Psoas muscle (tissue), 7 donors: ENCODE measurements at regions not wholly inside any gene's neighbourhood (a gene's known extent, or its start where the extent isn't known, plus 50 kb on each side); places are given as distances from the start of the nearest gene placed in this dataset.

Experiments used
- ATAC-seq, 4 donors: fragments of 200-7000 bp; cut with Tn5 transposase; one replicate each; pipeline ENCODE4 v1.9.1; 2020; ENCODE audit warnings: moderate library complexity in 3 of 4, mild to moderate bottlenecking in 2 of 4
- DNase-seq, 2 donors: peaks; one replicate each; pipeline ENCODE4 v3.0.0-alpha.2; 2020
- H3K27ac ChIP-seq: fragments of 200-600 bp; one replicate; pipeline ENCODE4 v1.8.0; 2022
- H3K27me3 ChIP-seq, 3 donors: fragments of 200-600 bp in 1 of 3; one replicate each; pipeline versions ENCODE4 v1.6.1 to v1.8.0; 2013 to 2022; ENCODE audit warnings: low read length in 2 of 3, mild to moderate bottlenecking in 2 of 3, moderate library complexity in 1 of 3; ENCODE audit not compliant: insufficient read depth in 3 of 3
- H3K36me3 ChIP-seq, 2 donors: fragments of 200-600 bp in 1 of 2; one replicate each; pipeline versions ENCODE4 v1.6.1 to v1.8.0; 2013 to 2022; ENCODE audit warnings: low read depth in 1 of 2, mild to moderate bottlenecking in 1 of 2, moderate library complexity in 1 of 2; ENCODE audit not compliant: insufficient read depth in 1 of 2
- H3K4me1 ChIP-seq: fragments of 200-600 bp; one replicate; pipeline ENCODE4 v1.8.0; 2022
- H3K4me3 ChIP-seq: fragments of 200-600 bp; one replicate; pipeline ENCODE4 v1.8.0; 2022; ENCODE audit warnings: mild to moderate bottlenecking
- H3K9me3 ChIP-seq: fragments of 200-600 bp; one replicate; pipeline ENCODE4 v1.8.0; 2022
- CTCF ChIP-seq: fragments of 200-600 bp; IDR thresholded peaks from one replicate; pipeline ENCODE4 v1.8.0; 2022; ENCODE audit warnings: antibody characterized with exemption
- WGBS, 3 donors: extraction: QIAGEN DNeasy Blood & Tissue Kit; methylation state at CpG; one replicate each; pipeline versions ENCODE4 v1.1.6 to v1.1.7; 2013; 5-methylcytosine and 5-hydroxymethylcytosine counted together
- intact Hi-C, 2 donors: fragments of 100-400 bp; cut with DNase I; formaldehyde crosslinking; loops; one replicate each; pipeline versions ENCODE4 v1.11.0 to v1.14.2; 2022
- donor health status: healthy with polysubstance abuse.
- donor health status: DM: no; HTN: no; CAD: no; lungs with moderate emphysema.
- donor health status: Bipolar disorder and iron deficiency.
- donor health status: healthy.
- donor health status: DM: yes; HTN: yes; CAD: no.
- donor health status: DM: no; HTN: no; CAD: no.
- donor health status: DM: yes; HTN: yes; CAD: no.

GRCh38 chr10:121221991-121222390, 370.8 kb downstream of the WDR11 start:
- H3K27ac ChIP-seq, result no peak overlapping the region
- DNase-seq (no peak), ATAC-seq (no peak)
- intact Hi-C loops, result no loop called here
- H3K36me3 ChIP-seq, result no peaks in the 10 kb centered on the region
- H3K9me3 ChIP-seq, result no peaks in the 10 kb centered on the region
- 74 to 78% (median 74%) methylated on average over 8 of the region's 8 CpGs for WGBS, 3 donors
- no peaks in the 10 kb centered on the region for H3K4me1 ChIP-seq
- H3K27me3 ChIP-seq, result no peaks in the 10 kb centered on the region
- TF ChIP-seq CTCF, result no peak
- H3K4me3 ChIP-seq, result no peak overlapping the region

DNA sequence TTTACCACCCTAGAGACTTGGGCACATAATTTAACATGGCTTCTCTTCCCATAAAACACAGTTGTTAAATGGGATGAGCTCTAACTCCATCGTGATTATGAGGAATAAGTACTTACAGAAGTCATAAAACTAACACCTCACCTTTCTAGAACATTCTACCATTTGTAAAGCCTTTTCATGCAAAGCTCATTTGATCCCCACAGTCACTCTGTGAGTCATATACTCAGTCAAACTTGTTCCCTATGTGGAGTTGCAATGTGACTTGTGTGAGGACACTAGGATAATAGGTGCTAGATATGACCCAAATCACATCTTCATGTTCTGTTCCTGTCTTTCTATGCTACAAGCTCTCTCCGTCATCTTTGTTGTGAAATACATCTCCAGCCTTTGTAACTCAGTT, 371.7 kb downstream of the WDR11 start:
- DNase-seq, result no peak
- H3K27me3 ChIP-seq, result no peaks in the 10 kb centered on the region
- no peak for TF ChIP-seq CTCF
- ATAC-seq, result no peak
- intact Hi-C loops, result no loop called here
- H3K4me1 ChIP-seq, result no peaks in the 10 kb centered on the region
- no peaks in the 10 kb centered on the region for H3K36me3 ChIP-seq
- 55 to 78% (median 72%) methylated on average over 2 of the region's 2 CpGs for WGBS, 3 donors
- no peak overlapping the region for H3K27ac ChIP-seq
- no peak overlapping the region for H3K4me3 ChIP-seq
- no peaks in the 10 kb centered on the region for H3K9me3 ChIP-seq

- Histone ChIP-seq H3K4me1 (no peaks in the 10 kb centered on the region), H3K27ac (no peak overlapping the region), H3K27me3 (peaks cover 0 to 2% (median 0%) of the 10 kb centered on the region in 3 donors), H3K36me3 (no peaks in the 10 kb centered on the region), H3K9me3 (no peaks in the 10 kb centered on the region), H3K4me3 (no peak overlapping the region)
- ATAC-seq, result no peak
- no peak for DNase-seq
- intact Hi-C loops, result no loop called here
- TF ChIP-seq CTCF, result no peak
- WGBS, 3 donors, result 60 to 70% (median 67%) methylated on average over 5 of the region's 5 CpGs
Observed at GRCh38 chr10:121231079-121231478, 367.2 kb downstream of the FGFR2 start.

DNA sequence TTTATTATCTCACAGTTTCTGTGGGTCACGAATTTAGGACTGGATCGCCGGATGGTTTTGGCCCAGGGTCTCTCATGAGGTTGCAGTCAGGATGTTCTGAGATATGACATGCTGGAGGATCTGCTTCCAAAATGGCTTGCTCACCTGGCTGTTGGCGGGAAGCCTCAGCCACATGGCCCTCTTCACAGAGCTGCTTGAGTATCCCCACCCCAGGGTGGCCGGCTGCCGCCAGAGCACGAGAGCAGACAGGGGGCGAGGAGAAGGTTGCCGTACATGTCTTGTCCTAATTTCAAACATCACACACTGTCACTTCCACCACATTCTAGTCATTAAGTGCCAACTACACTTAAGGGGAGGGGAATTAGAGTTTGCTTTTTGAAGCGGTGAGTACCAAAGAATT, 365.8 kb downstream of the FGFR2 start:
- intact Hi-C loops, result no loop called here
- DNase-seq (no peak), ATAC-seq (no peak)
- Histone ChIP-seq H3K4me1 (no peaks in the 10 kb centered on the region), H3K27ac (no peak overlapping the region), H3K9me3 (peaks cover under 1% of the 10 kb centered on the region), H3K4me3 (no peak overlapping the region), H3K36me3 (no peaks in the 10 kb centered on the region), H3K27me3 (peaks cover 0 to 2% (median 0%) of the 10 kb centered on the region in 3 donors)
- 79 to 86% (median 83%) methylated on average over 10 of the region's 10 CpGs for WGBS, 3 donors
- no peak for TF ChIP-seq CTCF

- 88 to 99% (median 94%) methylated on average over 2 of the region's 2 CpGs for WGBS, 3 donors
- TF ChIP-seq CTCF, result no peak
- no peaks in the 10 kb centered on the region for H3K4me1 ChIP-seq
- no peak overlapping the region for H3K27ac ChIP-seq
- intact Hi-C loops, result no loop called here
- H3K27me3 ChIP-seq, result peaks cover 0 to 2% (median 0%) of the 10 kb centered on the region in 3 donors
- H3K4me3 ChIP-seq, result no peak overlapping the region
- ATAC-seq (no peak), DNase-seq (no peak)
- H3K36me3 ChIP-seq, result no peaks in the 10 kb centered on the region
- H3K9me3 ChIP-seq, result peaks cover 4% of the 10 kb centered on the region
Observed at GRCh38 chr10:121235692-121236091, 362.6 kb downstream of the FGFR2 start.
